HG03196 (cell line): ENCODE measurements at regions not wholly inside any gene's neighbourhood (a gene's known extent, or its start where the extent isn't known, plus 50 kb on each side); places are given as distances from the start of the nearest gene placed in this dataset.

Source experiments
- ATAC-seq: cut with Tn5 transposase; IDR thresholded peaks from one replicate; pipeline ENCODE4 v1.9.1; 2021; ENCODE audit not compliant: unreplicated experiment

- ATAC-seq, result no peak
These were observed 52.1 kb downstream of the MPP7 start for GRCh38 chr10:28250782-28251181.

DNA sequence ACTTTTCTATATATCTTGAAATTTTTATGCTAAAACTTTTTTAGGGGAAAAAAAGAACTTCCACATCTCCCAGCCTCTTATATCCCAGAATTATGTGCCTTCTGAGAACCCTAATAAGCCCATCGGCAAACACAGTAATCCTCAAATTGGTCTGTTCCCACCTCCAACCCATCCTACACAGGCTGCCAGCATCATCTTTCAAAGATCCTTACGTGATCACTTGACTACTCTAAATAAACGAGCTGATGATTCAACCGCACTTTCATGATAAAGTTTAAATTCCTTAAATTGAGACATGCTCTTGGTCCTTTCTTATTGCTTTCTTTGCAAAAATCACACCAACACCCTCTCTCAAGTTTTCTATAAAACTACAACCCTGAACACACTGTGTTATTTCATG, 52.5 kb downstream of the MPP7 start:
- ATAC-seq, result no peak

DNA sequence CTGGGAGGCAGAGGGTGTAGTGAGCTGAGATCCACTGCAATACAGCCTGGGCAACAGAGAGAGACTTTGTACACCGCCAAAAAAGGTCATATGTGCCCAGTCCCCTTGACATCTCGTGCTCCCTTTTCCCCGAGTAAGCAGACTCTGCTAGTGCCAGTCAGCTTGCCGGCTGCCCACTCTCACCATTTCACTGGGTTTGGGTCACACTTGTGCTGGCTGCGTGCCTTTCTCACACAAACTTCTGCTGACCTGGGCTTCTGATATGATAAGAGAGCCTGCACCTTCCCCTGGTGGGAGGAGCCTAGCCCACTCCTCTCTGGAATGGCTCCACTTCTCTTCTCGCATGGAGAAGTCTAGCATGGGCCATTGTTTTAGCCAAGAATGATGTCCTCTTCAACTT, 53.4 kb downstream of the MPP7 start:
- ATAC-seq, result no peak

- ATAC-seq, result no peak
These were observed 54.8 kb downstream of the MPP7 start for GRCh38 chr10:28248092-28248491.

DNA sequence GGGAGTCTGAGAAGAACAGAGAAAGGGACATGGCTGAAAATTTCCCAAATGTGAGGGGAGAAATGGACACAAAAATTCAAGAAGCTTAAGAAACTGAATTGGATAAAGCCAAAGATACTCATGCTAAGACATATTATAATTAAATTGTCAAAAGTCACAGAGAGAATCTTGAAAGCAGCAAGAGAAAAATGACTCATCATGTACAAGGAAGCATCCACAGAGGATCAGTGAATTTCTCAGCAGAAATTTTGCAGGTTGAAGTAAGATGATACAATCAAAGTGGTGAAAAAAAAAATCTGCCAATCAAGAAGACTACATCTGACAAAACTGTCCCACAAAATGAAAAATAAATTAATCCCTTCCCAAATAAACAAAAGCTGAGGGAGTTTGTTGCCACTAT, 56.8 kb downstream of the MPP7 start:
- ATAC-seq, result no peak

DNA sequence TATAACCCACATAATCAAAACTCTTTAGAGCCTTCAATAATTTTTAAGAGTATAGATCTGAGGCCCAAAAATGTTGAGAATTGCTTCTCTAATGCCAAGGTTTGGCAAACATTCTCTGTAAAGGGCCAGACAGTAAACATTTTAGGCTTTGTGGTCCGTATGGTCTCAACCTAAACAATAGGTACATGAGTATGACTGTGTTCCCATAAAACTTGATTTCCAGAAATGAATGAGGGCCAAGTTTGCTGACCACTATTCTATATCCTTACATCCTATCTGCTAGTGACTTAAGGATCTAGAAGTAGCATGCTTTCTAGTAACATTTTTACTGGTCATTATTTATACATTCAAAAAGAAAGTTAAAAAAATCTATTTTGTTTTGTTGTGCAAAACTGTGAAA, 58.9 kb downstream of the MPP7 start:
- ATAC-seq, result no peak

GRCh38 chr10:28242555-28243204, 60.2 kb downstream of the MPP7 start:
- no peak for ATAC-seq

GRCh38 chr10:28241741-28242399, 61.0 kb downstream of the MPP7 start:
- ATAC-seq, result no peak

GRCh38 chr10:28240400-28240799, 62.5 kb downstream of the MPP7 start:
- ATAC-seq, result no peak

DNA sequence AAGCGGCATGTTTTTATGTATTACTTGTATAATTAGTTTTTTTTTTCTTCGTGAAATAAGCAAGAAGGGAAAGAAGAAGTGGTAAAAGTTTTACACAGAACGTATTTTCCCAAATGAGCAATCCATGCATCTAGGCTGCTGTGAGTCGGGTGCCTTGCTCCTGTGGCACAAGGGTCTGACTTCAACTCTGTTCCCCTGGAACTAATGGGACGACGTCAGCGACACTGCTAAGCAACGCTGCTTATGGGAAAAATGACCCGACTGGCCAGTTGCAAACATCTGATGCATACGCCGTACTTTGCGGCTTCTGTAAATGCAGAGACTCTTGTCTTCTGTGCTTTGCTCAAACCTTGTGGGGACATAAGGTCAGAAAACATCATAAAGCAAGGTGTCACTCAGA, 66.3 kb downstream of the MPP7 start:
- no peak for ATAC-seq

DNA sequence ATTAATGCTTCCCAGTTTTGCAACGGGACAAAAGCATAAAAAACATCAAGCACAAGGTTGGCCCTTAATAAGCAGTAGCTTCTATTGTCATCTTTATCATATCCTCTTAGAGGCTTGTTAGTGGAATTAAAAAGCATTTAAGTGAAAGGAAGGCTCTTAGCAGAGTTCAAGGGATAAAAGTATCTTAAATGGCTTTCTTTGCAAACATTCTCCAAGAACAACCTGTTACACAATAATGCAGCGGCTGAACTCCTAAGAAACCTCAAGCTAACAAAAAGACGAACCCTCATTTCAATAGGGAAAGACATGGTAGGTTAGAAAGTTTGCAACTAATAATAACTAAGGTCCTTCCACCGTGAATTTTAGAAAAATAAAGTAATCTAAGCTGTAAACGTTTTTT, 82.1 kb downstream of the MPP7 start:
- ATAC-seq, result no peak

- no peak for ATAC-seq
These were observed 83.6 kb downstream of the MPP7 start for GRCh38 chr10:28219251-28219650.

DNA sequence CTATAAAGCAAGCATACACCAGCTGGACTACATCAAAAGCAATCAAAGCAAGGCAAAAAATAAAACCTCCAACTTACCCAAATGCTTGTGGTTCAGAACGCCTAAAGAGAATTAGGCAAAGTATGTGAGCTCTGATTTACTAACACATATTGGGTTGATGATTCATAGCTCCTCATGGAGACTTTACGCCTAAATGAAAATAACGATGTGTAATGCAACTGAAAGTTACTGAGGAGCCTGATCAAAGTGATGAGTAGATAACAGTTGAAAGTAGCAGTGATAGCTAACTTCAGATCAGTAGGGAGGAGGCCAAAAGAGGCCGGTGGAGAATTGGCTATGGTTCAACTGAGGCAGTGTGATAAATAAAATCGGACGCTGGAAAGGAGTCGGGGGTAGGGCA, 85.0 kb downstream of the MPP7 start:
- no peak for ATAC-seq

DNA sequence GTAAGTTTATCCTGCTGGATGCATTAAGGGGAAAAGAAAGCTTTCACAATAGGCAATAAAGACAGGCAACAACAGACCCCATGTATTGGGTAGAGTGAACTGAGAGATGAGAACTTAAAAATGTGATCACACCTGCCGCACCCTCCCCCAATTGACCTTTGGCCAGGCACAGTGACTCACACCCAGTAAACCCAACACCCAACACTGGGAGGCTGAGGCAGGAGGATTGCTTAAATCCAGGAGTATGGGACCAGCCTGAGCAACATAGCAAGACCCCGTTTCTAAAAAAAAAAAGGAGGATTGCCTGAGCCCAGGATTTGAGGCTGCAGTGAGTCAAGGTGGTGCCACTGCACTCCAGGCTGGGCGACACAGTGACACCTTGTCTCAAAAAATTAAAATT, 86.9 kb downstream of the MPP7 start:
- no peak for ATAC-seq

DNA sequence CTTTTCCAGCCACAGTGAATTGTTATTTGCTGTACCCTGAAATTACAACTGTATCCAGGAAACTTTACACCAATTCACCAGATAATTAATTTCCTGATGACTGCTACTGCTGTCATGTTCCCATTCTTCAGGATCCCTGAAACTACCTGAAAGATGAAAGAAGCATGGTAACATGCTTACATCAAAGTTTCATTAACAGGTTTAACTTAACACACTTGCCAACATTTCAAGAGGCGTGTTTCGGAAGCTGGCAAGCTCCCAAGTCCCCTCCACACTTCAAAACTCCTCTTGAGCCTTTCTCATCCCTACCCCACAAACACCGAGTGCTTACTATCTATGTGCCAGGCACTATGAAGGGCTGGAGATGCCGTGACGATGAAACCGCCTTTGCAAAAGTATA, 88.6 kb downstream of the MPP7 start:
- no peak for ATAC-seq

GRCh38 chr10:28211759-28212158, 91.1 kb downstream of the MPP7 start:
- ATAC-seq, result no peak

- ATAC-seq, result no peak
These were observed 95.1 kb downstream of the MPP7 start for GRCh38 chr10:28207799-28208198.

DNA sequence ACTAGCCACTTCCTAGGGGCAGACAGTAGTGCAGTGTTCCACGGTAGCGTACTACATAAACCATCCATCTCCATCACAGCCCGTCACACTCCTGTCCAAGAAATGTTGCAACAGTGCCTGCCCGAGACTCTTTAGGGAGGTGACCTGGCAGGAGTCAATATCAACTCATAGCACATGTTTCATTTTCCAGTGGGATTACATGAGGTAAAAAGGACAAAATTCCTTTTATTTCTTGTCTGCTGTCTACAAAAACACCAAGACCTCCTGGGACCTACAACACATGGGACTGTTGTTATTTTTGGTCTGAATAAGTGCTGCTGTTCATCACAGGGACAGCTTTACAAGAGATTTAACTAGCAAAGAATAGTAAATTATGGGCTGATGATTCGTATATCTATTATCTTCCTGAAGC, 99.9 kb downstream of the MPP7 start:
- no peak for ATAC-seq

GRCh38 chr10:28201410-28202400, 101.2 kb downstream of the MPP7 start:
- no peak for ATAC-seq

- no peak for ATAC-seq
These were observed 102.1 kb downstream of the MPP7 start for GRCh38 chr10:28200775-28201174.

DNA sequence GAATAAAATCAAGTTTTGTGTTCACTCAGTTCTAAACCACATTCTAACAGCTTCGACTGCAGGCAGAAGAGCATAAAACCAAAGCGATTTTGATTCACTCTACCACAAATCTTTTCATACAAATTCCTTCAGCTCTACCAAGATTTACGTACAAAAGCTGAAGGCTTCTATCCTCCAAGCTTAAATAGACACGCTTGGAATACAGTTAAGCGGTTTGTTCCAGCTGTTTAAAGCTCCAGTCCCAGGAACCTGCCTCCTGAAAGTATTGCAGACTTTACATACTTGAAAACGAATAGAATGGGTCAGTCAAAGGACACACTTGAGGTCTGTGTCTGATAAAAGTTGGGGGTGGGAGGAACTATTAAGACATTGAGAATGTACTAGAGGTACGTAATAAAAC, 102.9 kb downstream of the MPP7 start:
- ATAC-seq, result no peak

- no peak for ATAC-seq
These were observed 112.7 kb downstream of the MPP7 start for GRCh38 chr10:28190196-28190595.
